ENCODE measurements at regions not wholly inside any gene's neighbourhood (a gene's known extent, or its start where the extent isn't known, plus 50 kb on each side); places are given as distances from the start of the nearest gene placed in this dataset.
"Not testable (repeated sequence)": the region's sequence is repeated elsewhere in the genome, so short reads cannot be mapped to it uniquely, and the experiment has no call there.

GRCh38 chr16:72578061-72578460 is 406.1 kb upstream of the PMFBP1 start:
- RAD21 ChIA-PET (ENCODE audit: low non-redundant PET in 1 of 2, low total read pairs in 2 of 2, uncharacterized antibody in 2 of 2, unreplicated experiment in 2 of 2); H3K4me3 ChIP-seq (replicated peaks in 1 of 2; ENCODE audit: low read depth in 1 of 2, low read length in 2 of 2); ATAC-seq; BruUV-seq (replicated peaks); H3K36me3 ChIP-seq (ENCODE audit: control insufficient read depth in 1 of 2, insufficient read depth in 2 of 2, low read length in 2 of 2); H4K20me1 ChIP-seq (ENCODE audit: insufficient read depth); H3K27me3 ChIP-seq (ENCODE audit: insufficient read depth, low read length); H3K9me2 ChIP-seq (ENCODE audit: insufficient read depth); H3K27ac ChIP-seq (ENCODE audit: low read depth, low read length); H3K9me3 ChIP-seq (ENCODE audit: control insufficient read depth in 1 of 2, insufficient read depth in 1 of 2, low read depth in 1 of 2, low read length in 2 of 2); intact Hi-C loops (cut with micrococcal nuclease); POLR2A ChIA-PET; H3K4me1 ChIP-seq (ENCODE audit: control insufficient read depth in 1 of 2, insufficient read depth in 2 of 2, low read length in 2 of 2); H2AFZ ChIP-seq (ENCODE audit: low read depth, low read length, poor library complexity, severe bottlenecking); H3K79me2 ChIP-seq (ENCODE audit: insufficient read depth, low read length); DNase-seq (ENCODE audit: low read depth, low spot score); CTCF ChIA-PET; H3K9ac ChIP-seq (ENCODE audit: low read length); H3K4me2 ChIP-seq (ENCODE audit: low read length): not testable (repeated sequence)

- DNase-seq (ENCODE audit: low read depth, low spot score) (no peak), ATAC-seq (no peak)
- H3K4me2 ChIP-seq (ENCODE audit: low read length) = no peak overlapping the region
- POLR2A ChIA-PET = no interaction called here
- no peak overlapping the region for H3K27ac ChIP-seq (ENCODE audit: low read depth, low read length)
- no TSS peak for BruUV-seq (replicated peaks)
- H3K9me2 ChIP-seq (ENCODE audit: insufficient read depth) = no peaks in the 10 kb centered on the region
- no peak overlapping the region for H3K9ac ChIP-seq (ENCODE audit: low read length)
- no peak overlapping the region for H2AFZ ChIP-seq (ENCODE audit: low read depth, low read length, poor library complexity, severe bottlenecking)
- H3K36me3 ChIP-seq (ENCODE audit: control insufficient read depth in 1 of 2, insufficient read depth in 2 of 2, low read length in 2 of 2) = no peaks in the 10 kb centered on the region
- CTCF ChIA-PET = no interaction called here
- H3K4me3 ChIP-seq (replicated peaks in 1 of 2; ENCODE audit: low read depth in 1 of 2, low read length in 2 of 2) = no peak overlapping the region
- RAD21 ChIA-PET (ENCODE audit: low non-redundant PET in 1 of 2, low total read pairs in 2 of 2, uncharacterized antibody in 2 of 2, unreplicated experiment in 2 of 2) = no interaction called here
- intact Hi-C loops (cut with micrococcal nuclease) = no loop called here
- no peaks in the 10 kb centered on the region for H3K4me1 ChIP-seq (ENCODE audit: control insufficient read depth in 1 of 2, insufficient read depth in 2 of 2, low read length in 2 of 2)
- TF ChIP-seq JUND (IDR thresholded peaks at IDR 0.05) = no peak
- TF ChIP-seq ELF1 (IDR thresholded peaks at IDR 0.05; ENCODE audit: borderline replicate concordance, low read depth) = no peak
- no peak for TF ChIP-seq CBX3 (IDR thresholded peaks at IDR 0.05; ENCODE audit: low read depth)
- H4K20me1 ChIP-seq (ENCODE audit: insufficient read depth) = no peaks in the 10 kb centered on the region
- H3K27me3 ChIP-seq (ENCODE audit: insufficient read depth, low read length) = no peaks in the 10 kb centered on the region
- no peaks in the 10 kb centered on the region for H3K9me3 ChIP-seq (ENCODE audit: control insufficient read depth in 1 of 2, insufficient read depth in 1 of 2, low read depth in 1 of 2, low read length in 2 of 2)
- H3K79me2 ChIP-seq (ENCODE audit: insufficient read depth, low read length) = no peaks in the 10 kb centered on the region; the same call in 1 of the 2 replicates
These were observed 404.2 kb upstream of the PMFBP1 start for GRCh38 chr16:72576189-72576588.

GRCh38 chr16:72569677-72570076 is 397.7 kb upstream of the PMFBP1 start:
- no peak for ATAC-seq

More at GRCh38 chr16:72569677-72570076, 397.7 kb upstream of the PMFBP1 start:
- Histone ChIP-seq H3K4me3 (replicated peaks in 1 of 2; ENCODE audit: low read depth in 1 of 2, low read length in 2 of 2) (no peak overlapping the region), H4K20me1 (ENCODE audit: insufficient read depth) (no peaks in the 10 kb centered on the region), H3K4me2 (ENCODE audit: low read length) (no peak overlapping the region), H2AFZ (ENCODE audit: low read depth, low read length, poor library complexity, severe bottlenecking) (no peak overlapping the region), H3K9me2 (ENCODE audit: insufficient read depth) (no peaks in the 10 kb centered on the region), H3K9me3 (ENCODE audit: control insufficient read depth in 1 of 2, insufficient read depth in 1 of 2, low read depth in 1 of 2, low read length in 2 of 2) (no peaks in the 10 kb centered on the region), H3K4me1 (ENCODE audit: control insufficient read depth in 1 of 2, insufficient read depth in 2 of 2, low read length in 2 of 2) (no peaks in the 10 kb centered on the region), H3K27ac (ENCODE audit: low read depth, low read length) (no peak overlapping the region), H3K9ac (ENCODE audit: low read length) (no peak overlapping the region), H3K79me2 (ENCODE audit: insufficient read depth, low read length) (no peaks in the 10 kb centered on the region; the same call in 1 of the 2 replicates), H3K36me3 (ENCODE audit: control insufficient read depth in 1 of 2, insufficient read depth in 2 of 2, low read length in 2 of 2) (no peaks in the 10 kb centered on the region), H3K27me3 (ENCODE audit: insufficient read depth, low read length) (no peaks in the 10 kb centered on the region)
- BruUV-seq (replicated peaks) = no TSS peak
- DNase-seq (ENCODE audit: low read depth, low spot score) = no peak
- intact Hi-C loops (cut with micrococcal nuclease) = no loop called here
- TF ChIP-seq POLR2AphosphoS5 (IDR thresholded peaks at IDR 0.05; ENCODE audit: low read depth, low read length) (no peak), CTCF (IDR thresholded peaks at IDR 0.05 in 2 of 3, conservative IDR thresholded peaks at IDR 0.05 in 1 of 3; ENCODE audit: borderline replicate concordance in 1 of 3, insufficient read depth in 1 of 3, low read depth in 2 of 3, low read length in 2 of 3) (no peak), ATF3 (IDR thresholded peaks at IDR 0.05) (no peak), POLR2A (IDR thresholded peaks at IDR 0.05; ENCODE audit: borderline replicate concordance, extremely low read depth, insufficient read depth, insufficient read length) (no peak), SIN3A (IDR thresholded peaks at IDR 0.05; ENCODE audit: low read depth) (no peak), EZH2 (IDR thresholded peaks at IDR 0.05) (no peak), RAD21 (IDR thresholded peaks at IDR 0.05; ENCODE audit: low read depth) (no peak), YY1 (IDR thresholded peaks at IDR 0.05; ENCODE audit: extremely low read depth, insufficient replicate concordance, low read depth, low read length) (no peak), FOSL1 (IDR thresholded peaks at IDR 0.05; ENCODE audit: low read depth) (no peak)
- CTCF ChIA-PET = no interaction called here
- RAD21 ChIA-PET (ENCODE audit: low non-redundant PET in 1 of 2, low total read pairs in 2 of 2, uncharacterized antibody in 2 of 2, unreplicated experiment in 2 of 2) = no interaction called here
- POLR2A ChIA-PET = no interaction called here

All from HCT116 (cell line).